Left hindlimb (tissue), 1 donor: ENCODE measurements at regions not wholly inside any gene's neighbourhood (a gene's known extent, or its start where the extent isn't known, plus 50 kb on each side); places are given as distances from the start of the nearest gene placed in this dataset.

ENCODE experiments used
- DNase-seq: peaks from one replicate; pipeline ENCODE4 v3.0.0-alpha.2; 2018

DNA sequence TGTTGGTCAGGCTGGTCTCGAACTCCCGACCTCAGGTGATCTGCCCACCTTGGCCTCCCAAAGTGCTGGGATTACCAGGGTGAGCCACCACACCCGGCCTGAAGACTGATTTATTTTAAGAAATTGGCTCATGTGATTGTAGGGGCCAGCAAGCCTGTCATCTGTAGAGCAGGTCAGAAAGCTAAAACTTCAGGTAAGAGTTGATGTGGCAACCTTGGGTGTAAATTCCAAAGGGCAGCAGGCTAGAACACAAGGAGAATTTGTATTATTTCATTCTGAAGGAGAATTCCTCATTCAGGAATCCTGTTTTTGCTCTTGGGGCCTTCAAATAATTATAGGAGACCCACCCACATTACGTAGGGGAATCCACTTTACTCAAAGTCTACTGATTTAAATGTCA lies 728.7 kb downstream of the LTN1 start:
- no peak for DNase-seq

DNA sequence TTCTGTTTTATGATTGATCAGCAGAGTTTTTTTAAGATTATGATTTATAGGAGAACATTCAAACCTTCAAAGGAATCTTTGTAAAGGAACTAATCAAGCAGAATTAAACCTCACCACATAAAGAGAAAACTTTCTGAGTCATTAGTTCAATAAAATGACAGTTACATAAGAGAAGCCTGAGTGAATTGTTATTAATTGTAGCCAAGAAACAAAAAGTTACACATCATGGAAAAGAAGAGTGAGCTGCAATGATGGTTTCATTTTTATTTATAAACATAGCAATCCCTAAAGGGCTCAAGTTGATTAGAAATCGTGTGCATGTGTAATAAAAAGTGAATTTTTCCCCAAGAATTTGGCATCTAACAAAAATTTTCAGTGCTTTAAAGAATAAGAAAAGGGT lies 731.4 kb downstream of the LTN1 start:
- no peak for DNase-seq

DNA sequence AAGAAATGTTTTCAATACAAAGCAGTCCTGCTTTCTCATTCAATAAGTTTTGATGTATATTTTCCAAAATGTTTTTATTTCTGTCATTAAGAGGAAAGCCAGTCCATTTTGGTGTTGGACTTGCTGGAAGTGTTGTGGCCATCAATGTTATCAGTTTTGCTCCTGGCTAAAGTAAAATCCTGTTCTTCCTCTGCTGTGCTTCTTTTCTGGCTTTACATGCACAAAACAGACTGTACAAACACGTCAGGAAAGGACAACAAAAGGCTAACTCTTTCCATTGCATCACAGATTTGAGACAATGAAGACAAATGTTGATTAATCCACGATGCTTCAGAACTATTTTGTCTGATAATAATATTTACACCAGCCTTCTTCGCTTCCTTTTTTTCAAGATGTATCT lies 735.4 kb downstream of the LTN1 start:
- no peak for DNase-seq

DNA sequence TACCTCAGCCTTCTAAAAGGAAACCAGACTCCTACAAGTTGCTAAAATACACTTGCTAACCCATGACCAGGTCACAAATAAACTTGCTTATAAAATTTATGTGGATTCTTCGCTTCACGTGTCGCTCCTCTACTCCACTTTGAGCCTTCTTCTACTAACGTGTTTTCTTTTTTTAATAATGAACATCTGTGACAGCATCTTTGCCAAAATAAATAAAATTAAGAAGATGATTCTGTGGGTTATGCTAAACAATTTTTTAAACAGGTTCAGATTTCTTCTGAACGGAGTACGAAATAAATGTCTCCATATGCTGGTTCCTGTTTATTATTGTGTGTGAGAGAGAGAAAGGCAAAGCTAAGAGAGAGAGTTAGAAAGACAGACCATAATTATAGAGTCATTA lies 735.8 kb downstream of the LTN1 start:
- DNase-seq: no peak

DNA sequence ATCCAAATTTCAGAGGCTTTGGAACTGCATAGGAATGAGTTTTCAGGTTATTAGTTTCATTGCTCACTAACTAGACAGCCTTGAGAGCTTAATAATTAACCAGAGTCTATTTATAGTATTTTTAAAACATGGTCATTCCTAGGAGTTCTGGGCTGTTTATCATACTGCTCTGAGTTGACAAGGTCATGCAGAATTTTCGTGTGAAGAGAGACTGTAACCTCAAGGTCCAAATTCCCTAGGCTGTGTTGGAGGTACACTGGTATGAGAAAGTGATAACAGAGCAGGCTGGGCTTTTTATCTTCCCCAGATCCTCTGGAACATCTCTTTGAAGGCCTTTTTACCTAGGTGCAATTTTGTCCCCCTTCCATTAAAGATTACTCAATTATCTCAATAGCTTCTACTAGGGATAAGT lies 736.3 kb downstream of the LTN1 start:
- no peak for DNase-seq

DNA sequence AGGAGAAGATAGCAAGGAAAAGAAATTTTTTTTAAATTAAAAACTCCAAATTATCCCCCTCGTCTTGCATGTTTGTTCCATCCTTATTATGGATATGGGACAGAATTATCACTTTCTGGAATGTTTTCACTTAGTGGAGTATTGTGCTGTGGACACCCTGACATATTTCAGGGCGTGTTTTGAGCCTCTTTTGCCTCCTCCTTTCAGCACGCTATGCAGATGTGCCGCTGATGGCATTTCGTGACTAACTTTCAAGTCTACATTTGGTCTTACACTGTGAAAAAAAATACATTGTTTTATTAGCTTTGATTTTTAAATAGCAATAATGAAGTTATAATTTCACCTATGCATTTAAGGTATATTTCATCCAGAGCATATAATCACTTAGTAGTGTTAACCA lies 738.7 kb downstream of the LTN1 start:
- DNase-seq: no peak

DNA sequence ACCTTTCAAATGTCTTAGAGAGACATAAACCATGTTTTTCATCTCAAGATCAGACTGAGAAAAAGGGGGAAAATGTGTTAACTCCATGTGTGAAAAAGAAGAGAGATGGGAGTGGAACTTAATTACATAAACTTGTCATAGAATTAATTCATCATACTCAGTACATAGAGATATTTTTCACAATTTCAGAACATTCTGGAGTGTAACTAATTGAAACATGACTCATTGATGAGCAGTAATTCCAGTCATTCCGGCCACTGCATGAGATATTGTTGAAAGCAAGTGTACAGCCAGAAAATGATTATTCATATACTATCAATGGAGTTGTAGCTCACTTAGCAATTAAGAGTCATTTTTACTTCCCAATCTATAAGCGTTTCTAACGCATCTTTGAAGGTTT lies 739.3 kb downstream of the LTN1 start:
- no peak for DNase-seq

DNA sequence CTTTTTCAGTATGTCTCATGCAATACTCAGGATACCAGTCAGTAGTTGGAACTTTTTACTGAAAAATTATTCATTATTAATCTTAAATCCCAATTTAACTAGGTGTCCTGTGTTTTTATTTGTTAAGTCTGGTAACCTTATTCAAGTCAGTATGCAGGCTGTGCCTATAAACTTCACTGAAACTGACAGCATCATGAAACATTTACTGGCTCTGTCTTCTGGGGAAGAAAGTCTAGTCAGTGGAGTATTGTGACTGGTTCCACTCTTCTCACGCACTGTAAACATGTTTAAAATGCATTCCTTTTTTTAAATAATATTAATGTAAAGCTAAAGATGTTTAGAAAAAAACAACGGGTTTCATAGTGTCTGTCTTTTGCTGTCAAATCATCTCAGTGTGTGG lies 739.7 kb downstream of the LTN1 start:
- DNase-seq: no peak

DNA sequence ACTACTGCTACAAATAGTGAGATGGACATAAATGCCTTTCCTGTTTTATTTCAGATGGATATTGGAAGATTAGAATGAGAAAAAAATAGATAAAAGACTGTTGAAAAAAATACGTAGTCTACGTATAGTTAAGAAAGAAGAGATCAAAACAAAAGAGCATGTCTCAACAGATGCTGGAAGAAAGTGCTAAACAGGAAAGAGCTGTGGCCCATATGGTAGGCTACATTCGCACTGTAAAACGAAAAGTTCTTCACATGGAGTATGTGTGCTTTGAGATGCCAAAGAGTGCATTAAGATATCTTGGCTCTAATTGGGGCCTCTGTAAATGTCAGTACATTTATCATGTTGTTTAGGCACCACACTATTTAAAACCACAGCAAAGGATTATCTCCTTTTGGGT lies 741.7 kb downstream of the LTN1 start:
- no peak for DNase-seq

DNA sequence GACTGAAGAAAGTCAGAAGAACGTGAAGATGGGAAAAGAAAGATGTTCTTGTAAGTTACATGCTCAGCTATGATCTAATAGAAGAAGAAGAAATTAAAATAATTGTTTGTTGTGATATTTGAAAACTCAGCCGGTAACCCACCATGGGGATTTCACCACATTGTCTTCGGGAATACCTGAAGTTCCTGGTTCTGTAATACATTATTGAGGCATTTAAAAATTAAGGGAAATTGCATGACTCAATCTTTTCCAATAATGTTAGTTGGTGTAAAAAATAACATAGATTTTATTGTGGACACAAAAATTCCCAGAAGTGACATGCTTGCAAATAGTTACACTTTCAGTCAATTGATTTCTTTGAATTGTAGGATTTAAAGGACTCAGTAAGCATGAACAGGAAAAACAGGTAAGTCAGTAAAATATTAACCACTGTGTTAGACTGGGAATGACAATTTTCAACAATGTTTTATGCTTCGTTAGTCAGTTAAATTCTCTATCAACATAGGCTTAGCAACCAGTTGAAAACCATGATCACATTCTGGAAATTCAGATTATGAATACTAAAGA lies 745.1 kb downstream of the LTN1 start:
- no peak for DNase-seq

DNA sequence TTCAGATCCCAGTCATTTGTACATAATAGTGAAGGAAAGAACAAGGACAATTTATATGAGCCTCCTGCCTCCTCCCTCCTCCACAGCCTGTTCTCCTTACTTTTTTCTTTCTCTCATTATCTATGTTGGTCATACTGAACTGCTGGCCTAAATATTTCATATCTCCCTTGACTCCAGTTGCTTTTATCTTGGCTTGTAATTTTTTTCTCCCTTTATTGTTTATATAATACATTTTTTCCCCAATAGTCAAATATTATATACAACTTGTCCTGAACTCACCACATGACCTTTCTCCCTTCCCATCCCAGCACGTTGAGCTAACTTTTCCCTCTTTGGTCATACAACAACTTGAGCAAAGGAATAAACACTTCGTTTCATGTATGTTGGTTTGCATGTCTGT lies 752.1 kb downstream of the LTN1 start:
- no peak for DNase-seq

DNA sequence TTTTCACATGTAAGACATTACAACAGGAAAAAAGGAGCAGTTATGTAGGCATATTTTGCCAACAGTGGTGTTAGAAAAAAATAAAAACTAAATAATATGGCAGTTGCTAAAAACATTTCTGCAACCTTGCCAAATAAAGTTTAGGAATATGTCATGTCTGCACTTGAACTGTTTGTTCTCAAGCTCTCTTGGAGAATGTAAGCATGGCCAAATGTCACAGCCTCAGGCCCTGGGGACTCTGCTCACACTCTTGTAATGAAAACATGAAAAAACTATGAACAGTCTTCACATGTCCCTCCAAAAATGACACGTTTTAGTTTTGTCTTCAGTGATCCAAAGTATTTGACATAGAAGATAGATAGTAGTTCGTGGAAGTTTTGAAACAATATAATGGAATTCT lies 753.3 kb downstream of the LTN1 start:
- no peak for DNase-seq

DNA sequence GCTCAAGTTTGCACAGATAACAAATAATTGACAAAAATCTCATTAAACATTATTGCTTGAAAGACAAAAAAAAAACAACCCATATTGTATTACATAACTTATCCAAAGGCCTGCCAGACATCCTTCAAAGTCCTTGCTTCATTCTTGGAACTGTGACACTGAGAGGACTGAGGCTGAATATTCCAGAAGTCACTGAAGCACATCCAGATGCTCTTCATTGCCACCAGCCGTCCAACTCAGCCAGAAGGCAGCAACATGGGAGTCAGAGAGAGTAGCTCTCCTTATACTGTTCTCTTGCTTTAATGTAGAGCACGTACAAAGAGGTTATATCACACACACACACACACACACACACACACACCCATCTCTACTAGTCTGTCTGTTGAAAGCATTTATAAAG lies 755.0 kb downstream of the LTN1 start:
- DNase-seq: peak; percentile 29

DNA sequence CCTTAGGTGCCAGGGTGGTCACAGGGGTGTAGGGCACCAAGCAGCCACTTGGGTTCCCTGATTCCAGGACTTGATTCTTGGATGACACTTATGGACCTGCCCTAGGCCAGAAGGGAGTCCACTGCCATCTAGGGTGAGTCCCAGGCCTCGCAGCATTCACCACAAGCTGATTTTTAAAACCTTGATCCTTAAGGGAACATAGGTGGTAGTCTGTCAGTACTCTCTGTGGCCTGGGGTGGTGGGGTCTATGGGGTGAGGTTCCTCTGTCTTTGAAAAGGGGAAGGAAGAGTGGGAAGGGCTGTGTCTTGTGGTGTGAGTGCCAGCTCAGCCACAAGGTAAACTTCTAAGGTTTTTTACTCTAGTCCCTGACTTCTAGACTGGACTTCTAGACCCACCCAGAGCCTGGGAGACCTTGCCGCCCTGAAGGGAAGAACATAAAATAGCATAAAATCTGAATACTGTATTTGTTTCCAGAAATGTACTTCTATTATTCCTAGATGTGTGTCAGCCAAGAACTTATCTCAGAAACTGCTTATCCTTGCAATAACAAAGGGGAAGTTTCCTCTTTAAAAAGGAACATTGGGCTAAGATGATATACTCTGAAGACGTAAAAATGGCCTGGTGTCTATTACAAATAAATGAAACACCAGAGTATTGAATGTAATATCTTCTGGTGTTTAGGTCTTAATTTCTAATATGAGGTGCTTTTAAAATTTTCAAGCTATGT lies 757.3 kb downstream of the LTN1 start:
- no peak for DNase-seq

DNA sequence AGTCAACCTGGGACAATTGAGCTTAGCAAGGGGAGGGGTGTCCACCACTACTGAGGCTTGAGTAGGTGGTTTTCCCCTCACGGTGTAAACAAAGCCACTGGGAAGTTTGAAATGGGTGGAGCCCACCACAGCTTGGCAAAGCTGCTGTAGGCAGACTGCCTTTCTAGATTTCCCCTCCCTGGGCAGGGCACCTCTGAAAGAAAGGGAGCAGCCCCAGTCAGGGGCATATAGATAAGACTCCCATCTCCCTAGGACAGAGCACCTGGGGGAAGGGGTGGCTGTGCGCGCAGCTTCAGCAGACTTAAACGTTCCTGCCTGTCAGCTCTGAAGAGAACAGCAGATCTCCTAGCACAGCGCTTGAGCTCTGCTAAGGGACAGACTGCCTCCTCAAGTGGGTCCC lies 758.4 kb downstream of the LTN1 start:
- DNase-seq: no peak

DNA sequence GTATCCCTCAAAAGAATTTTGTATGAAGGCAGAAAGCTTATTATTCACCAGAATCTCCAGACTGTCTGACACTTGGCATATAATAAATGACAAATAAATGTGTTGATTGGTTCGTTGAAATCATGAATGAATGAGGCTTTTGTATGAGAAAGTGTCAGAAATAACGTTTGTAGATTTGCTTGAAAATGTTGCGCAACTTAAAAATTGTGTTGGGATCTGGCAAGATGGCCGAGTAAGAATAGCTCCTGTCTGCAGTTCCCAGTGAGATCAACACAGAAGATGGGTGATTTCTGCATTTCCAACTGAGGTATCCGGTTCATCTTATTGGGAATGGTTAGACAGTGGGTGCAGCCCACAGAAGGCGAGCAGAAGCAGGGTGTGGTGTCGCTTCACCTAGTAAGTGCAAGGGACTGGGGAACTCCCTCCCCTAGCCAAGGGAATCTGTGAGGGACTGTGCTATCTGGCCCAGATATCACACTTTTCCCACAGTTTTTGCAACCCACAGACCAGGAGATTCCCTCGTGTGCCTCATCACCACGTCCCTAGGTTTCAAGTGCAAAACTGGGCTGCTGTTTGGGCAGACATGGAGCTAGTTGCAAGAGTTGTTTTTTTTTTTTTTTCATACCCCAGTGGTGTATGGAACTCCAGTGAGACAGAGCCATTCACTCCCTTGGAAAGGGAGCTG lies 759.0 kb downstream of the LTN1 start:
- DNase-seq: no peak

DNA sequence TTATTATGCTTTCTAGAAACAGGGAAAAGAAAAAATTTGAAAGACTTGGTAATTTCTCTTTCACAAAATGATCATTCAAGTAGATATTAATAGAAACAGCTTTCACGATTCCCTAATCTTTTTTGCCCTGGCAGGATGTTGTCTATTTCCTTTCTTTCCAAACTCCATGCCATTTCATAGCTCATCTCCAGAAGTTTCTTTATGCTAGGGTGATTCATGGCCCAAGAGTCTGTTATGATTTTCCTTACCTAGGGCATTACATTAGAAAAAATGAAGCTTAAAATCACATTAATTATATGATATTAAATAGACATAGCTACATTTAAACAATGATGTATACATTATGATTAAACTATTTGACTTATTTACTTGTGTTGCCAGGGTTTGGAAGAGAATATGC lies 762.1 kb downstream of the LTN1 start:
- no peak for DNase-seq

DNA sequence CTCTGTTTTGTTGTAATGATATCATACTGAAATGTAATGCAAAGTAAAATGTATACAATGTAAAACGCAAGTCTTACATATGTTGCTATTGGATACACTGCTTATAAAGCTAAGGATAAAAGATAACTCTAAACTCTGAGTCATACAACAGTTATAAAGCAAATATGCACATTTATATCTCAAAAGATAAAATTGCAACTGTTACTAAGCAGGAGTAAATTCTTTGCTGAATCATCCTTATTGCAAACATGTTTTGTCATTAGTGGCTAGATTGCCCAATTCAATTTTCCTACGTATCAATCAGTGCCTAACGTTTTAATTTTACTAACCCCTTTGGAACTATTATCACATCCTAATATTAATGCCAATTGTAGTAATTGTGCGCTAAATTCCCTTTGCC lies 762.9 kb downstream of the LTN1 start:
- no peak for DNase-seq

DNA sequence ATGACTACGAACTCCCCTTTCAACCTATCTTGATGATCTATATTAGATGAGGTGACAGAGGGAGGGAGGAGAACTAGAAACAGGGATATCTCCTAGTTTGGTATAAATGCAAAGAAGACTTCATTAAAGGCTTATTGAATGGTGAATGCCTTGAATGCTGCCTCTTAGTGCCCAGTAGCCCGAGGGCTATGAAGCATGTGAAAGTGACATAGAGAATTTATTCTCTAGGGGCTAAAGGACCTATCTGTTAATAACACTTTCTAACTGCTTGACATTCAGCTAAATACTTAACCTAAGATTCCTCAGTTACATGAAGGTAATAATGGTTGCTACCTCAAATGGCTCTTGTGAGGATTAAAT lies 764.1 kb downstream of the LTN1 start:
- no peak for DNase-seq

DNA sequence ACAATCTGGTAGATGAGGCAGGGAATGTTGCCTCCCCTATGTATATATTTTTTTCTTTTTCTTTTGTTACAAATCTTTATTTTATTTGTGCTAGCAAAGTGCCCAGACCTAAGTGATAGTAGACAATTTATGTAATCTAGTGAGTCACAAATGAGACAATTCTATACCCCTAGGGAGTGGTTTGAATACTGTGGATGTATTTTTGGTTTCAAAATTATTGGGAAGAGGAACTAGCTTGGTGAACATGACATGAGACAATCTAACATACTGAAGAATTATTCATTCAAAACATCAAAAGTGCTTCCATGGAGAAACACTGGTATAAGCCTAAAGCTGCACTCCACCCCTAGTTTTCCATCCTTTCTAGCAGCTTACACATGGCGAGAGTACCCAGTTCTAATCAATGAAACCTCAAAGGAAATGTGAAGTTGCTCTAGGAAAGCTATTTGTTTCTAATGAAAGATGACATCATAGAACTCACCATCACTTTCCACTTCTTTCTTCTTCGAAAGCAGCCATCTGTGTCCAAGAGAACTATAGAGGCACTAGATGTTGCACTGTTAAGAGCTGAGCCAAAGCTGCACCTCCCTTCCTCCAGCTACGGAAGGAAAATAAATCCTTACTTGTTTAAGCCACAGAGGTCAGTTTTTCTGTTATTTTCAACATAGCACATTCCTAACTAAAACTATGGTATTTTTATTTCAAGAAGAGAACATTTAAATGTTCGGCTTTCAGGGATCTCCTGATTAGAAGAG lies 764.6 kb downstream of the LTN1 start:
- DNase-seq: no peak

DNA sequence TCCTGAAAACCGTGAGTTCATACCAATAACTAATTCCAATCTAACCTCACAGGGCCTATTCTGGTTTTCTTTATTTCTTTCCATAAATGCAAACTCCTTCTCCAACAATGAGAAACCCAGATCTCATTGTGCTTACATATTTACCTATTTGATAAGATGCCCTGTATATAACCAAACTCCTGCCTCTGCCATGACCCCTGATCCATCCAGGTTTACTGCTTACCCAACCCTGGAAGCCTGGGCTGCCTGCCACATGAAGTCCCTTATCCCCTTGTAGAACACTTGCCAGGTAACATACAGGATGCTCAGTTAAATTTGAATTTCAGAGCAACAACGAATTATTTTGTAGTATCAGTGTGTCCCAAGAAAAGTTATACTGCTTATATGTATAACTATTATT lies 766.1 kb downstream of the LTN1 start:
- no peak for DNase-seq

DNA sequence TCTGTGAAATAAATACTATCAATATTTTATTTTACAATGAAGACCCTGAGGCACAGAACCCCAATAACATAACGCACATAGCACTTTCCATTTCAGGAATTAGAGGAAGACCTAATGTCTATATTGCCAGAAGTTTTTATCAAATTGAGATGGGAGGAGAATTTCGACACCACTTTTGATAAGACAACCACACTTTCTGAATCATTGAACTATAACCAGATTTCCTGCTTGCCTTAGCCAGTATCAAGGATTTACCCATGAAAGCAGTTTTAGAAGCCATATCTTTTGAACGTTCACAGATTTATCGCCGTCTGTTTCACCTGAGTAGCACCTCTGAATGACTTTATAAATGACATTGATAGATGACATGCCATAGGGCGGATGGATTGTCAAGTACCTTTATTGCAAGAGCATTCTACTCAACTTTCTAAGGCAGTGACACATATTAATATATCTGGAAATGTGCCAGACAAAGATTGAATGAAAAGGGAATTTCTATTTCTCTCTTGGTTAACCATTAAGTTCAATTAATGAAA lies 768.4 kb downstream of the LTN1 start:
- DNase-seq: no peak

DNA sequence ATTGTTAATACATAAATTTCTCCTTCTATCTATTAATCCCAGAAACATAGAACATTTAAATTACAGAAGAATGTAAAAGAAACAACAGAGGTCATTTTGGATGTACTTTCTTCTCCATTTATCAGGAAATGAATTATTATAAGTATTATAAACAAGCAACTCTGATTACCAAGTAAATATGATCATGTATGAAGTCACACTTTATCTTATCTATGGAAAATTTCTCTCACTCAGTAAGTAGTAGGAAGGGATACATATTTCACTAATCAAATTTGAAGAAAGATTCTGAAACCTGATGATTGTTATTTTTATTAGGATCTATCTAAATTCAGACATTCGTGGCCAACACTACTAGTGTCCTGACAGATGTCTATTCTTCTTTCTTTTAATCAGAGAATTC lies 770.7 kb downstream of the LTN1 start:
- no peak for DNase-seq

DNA sequence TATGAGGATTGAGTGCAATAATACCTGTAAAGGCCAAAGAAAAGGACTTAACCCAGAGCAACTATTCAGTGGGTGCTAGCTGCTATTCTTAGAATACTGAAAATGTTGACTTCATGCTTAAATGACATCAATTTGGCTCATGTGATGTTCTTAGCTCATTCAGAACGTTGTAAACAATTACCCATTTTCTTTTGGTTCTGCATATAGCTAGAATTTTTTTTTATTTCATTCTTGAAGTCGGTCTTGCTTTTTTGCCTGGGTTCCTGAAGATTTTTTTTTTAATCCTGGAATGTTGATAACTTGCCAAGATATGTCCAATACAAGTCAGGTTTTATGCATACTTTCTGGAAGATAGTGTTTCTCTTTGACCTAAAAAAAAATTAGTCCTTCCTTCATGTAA lies 772.0 kb downstream of the LTN1 start:
- DNase-seq: no peak
